ENCODE measurements at regions not wholly inside any gene's neighbourhood (a gene's known extent, or its start where the extent isn't known, plus 50 kb on each side); places are given as distances from the start of the nearest gene placed in this dataset.

DNA sequence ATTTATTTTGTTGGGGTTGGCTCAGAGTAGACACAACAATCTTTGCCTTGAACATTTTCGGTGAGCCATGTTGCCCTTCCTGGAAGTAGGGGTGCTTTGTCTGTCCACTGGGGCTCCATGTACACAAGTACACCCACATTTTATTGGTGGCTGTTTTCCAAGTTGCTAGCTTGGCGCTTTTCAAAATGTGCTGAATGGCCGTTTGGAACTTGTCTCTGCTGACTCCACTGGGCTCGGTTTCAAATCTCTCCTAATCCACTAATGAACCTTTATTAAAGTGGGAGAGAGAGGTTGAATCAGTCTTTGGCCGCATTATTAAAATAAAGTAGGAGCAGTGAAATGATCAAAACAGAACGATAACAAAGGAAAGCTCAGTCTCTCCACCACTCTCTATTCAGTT is 64.6 kb upstream of the TAF11L2 start:
- no peak for ATAC-seq (ENCODE audit: low read depth in 2 of 2)
- H3K4me1 Mint-ChIP-seq, result peaks cover 21 to 39% (median 28%) of the 10 kb centered on the region in 3 donors

DNA sequence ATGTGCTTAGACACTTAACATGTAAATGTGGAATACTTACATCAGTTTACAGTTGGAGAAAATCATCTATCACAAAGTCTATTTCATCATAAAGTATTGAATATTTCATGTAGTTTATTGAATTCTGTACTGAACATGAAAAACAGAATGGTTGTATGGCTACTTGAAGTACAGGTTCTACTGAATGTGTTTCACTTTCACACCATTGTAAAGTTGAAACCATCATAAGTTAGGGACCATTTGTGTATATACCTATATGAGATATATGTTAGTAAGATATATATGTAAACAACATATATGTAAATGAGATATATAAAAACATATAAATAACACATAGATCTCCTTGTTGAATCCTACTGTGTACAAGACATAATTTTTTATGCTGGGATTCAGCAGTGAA is 63.0 kb upstream of the TAF11L2 start:
- H3K27me3 Mint-ChIP-seq, result no peaks in the 10 kb centered on the region
- ATAC-seq (ENCODE audit: low read depth in 2 of 2) (no peak), DNase-seq (no peak)
- H3K9me3 Mint-ChIP-seq, result peaks cover 0 to 7% (median 2%) of the 10 kb centered on the region in 7 donors
- peak overlapping the region in 4 of 8 donors; percentile 6 to 76 (median 26) for H3K4me3 Mint-ChIP-seq
- no peak overlapping the region for H3K27ac Mint-ChIP-seq
- H3K36me3 Mint-ChIP-seq, result peaks cover 0 to 5% of the 10 kb centered on the region in 2 donors
- peaks cover 20 to 39% (median 27%) of the 10 kb centered on the region in 3 donors for H3K4me1 Mint-ChIP-seq

More for the DNA sequence above, 64.6 kb upstream of the TAF11L2 start:
- Mint-ChIP-seq H3K4me3 (no peak overlapping the region), H3K9me3 (peaks cover 0 to 1% (median under 1%) of the 10 kb centered on the region in 7 donors), H3K36me3 (no peaks in the 10 kb centered on the region), H3K27ac (no peak overlapping the region), H3K27me3 (no peaks in the 10 kb centered on the region)
- no peak for DNase-seq

DNA sequence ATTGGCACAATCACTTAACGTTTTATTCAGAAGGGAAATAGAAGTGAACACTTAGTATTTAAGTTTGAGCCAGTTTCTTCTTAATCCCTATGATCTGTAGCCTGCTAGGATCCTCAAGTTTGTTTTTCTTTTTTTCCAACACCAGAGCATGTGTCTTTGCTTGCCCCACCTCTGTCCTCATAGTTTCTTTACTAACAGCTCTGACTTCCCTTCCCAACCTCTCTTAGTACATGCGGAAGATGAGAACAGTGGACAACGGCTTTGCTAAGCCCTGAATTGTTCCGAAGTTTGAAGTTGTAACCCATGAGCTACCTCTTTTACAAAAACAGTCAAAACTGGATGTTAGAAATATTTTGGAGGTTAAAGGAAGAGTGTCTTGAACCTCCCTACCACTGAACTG is 61.7 kb upstream of the TAF11L2 start:
- Mint-ChIP-seq H3K27me3 (no peaks in the 10 kb centered on the region), H3K4me3 (peak overlapping the region; percentile 68 to 89 (median 80)), H3K27ac (peak overlapping the region; percentile 44 to 94 (median 69)), H3K36me3 (peaks cover 8 to 13% of the 10 kb centered on the region in 2 donors), H3K9me3 (peaks cover 1 to 19% (median 5%) of the 10 kb centered on the region in 7 donors), H3K4me1 (peaks cover 20 to 38% (median 27%) of the 10 kb centered on the region in 3 donors)
- peak; percentile 62 to 67 for ATAC-seq (ENCODE audit: low read depth in 2 of 2)
- DNase-seq, result peak; percentile 7

DNA sequence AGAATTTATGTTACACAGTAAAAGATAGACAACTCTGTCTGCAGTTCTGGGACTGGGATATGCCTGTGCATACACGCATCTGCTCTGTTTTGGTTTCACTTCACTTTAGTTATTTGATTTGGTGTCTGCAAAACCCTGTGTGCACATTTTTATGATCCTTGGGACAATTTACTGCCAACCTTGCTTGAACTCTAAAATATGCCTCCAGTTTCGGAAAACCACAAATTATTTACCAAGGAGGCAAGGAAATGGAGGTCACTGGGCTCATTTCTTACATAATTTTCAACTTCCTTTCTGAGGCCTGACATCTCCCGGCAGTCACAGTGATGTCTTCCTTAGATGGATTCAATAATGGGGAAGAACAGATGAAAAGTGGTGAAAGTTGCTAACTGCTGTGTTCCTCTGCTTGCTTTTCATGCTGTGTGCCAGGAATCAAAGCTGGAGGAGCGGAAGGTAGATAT is 61.2 kb upstream of the TAF11L2 start:
- H3K27me3 Mint-ChIP-seq, result no peaks in the 10 kb centered on the region
- ATAC-seq (ENCODE audit: low read depth in 2 of 2) (peak; percentile 84 to 85), DNase-seq (peak; percentile 12)
- H3K9me3 Mint-ChIP-seq, result peaks cover 1 to 19% (median 6%) of the 10 kb centered on the region in 7 donors
- peak overlapping the region; percentile 1 to 94 (median 52) for H3K27ac Mint-ChIP-seq
- H3K4me3 Mint-ChIP-seq, result peak overlapping the region; percentile 68 to 89 (median 80)
- H3K36me3 Mint-ChIP-seq, result peaks cover 8 to 13% of the 10 kb centered on the region in 2 donors
- H3K4me1 Mint-ChIP-seq, result peaks cover 20 to 35% (median 27%) of the 10 kb centered on the region in 3 donors

DNA sequence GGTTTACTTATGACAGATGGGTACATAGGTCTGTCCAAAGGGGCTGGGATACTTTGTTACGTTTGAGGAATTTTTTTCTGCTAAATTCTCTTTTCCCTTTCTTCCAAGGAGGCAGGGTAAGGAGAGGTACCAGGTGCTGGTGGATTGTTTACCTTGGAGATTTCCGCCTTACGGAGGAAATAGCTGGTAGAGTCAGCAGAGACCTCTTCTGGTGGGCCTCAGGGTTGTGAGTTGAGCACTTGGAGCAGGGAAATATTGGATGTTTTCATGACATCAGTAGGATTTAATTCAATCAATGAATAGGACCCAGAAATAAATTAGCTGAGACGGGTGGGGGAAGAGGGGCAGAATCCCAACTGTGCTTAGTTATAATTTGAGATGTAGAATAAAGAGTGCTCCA is 60.0 kb upstream of the TAF11L2 start:
- peak overlapping the region in 1 of 6 donors; percentile 49 for H3K27ac Mint-ChIP-seq
- H3K4me1 Mint-ChIP-seq, result peaks cover 20 to 27% (median 22%) of the 10 kb centered on the region in 3 donors

DNA sequence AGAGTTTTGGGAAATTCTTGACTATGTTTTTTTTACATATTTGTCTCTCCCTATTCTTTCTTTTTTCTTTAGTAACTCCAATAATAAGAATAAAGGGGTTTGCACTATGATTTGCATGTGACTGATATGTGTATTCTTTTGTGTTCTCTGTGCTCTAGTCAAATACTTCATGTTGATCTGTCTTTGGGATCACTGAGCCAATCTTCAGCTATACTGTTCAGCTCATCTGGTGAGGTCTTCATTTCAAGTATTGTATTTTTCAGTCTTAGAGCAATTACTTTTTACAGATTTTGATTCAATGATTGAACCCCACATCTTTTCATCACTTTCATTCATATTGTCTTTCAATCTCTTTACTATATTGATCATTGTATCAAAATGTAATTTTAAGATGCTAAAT is 58.1 kb upstream of the TAF11L2 start:
- DNase-seq (no peak), ATAC-seq (ENCODE audit: low read depth in 2 of 2) (no peak)
- H3K27ac Mint-ChIP-seq, result no peak overlapping the region
- H3K4me1 Mint-ChIP-seq, result peaks cover 20 to 27% (median 22%) of the 10 kb centered on the region in 3 donors
- H3K9me3 Mint-ChIP-seq, result peaks cover 0 to 19% (median 6%) of the 10 kb centered on the region in 7 donors
- H3K36me3 Mint-ChIP-seq, result peaks cover 8 to 13% of the 10 kb centered on the region in 2 donors
- no peaks in the 10 kb centered on the region for H3K27me3 Mint-ChIP-seq
- no peak overlapping the region for H3K4me3 Mint-ChIP-seq

More for the DNA sequence above, 60.0 kb upstream of the TAF11L2 start:
- H3K4me3 Mint-ChIP-seq, result peak overlapping the region in 1 of 8 donors; percentile 5
- DNase-seq (no peak), ATAC-seq (ENCODE audit: low read depth in 2 of 2) (no peak)
- H3K9me3 Mint-ChIP-seq, result peaks cover 0 to 19% (median 6%) of the 10 kb centered on the region in 7 donors
- no peaks in the 10 kb centered on the region for H3K27me3 Mint-ChIP-seq
- peaks cover 8 to 13% of the 10 kb centered on the region in 2 donors for H3K36me3 Mint-ChIP-seq

DNA sequence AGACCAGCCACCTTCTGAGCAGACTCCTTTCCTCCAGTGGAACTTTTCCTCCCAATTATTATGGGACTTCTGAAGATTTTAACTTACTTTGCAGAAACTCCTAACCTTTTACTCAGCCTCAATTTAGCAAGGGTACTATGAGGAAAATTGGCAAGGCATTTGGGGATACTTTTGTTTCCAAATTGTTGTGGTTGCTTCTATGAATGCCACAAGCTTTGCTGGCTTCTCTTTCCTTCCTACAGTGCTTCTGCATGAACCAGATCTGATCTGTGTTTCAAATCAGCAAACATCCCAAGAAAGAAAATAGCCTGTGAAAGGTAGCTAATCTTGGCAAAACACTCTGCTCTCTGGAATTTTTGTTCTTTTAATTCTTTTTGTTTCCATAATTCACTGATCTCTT is 57.3 kb upstream of the TAF11L2 start:
- Mint-ChIP-seq H3K27ac (no peak overlapping the region), H3K4me1 (peaks cover 18 to 22% (median 18%) of the 10 kb centered on the region in 3 donors), H3K9me3 (peaks cover 0 to 19% (median 6%) of the 10 kb centered on the region in 7 donors), H3K4me3 (no peak overlapping the region), H3K27me3 (no peaks in the 10 kb centered on the region), H3K36me3 (peaks cover 8 to 13% of the 10 kb centered on the region in 2 donors)
- no peak for ATAC-seq (ENCODE audit: low read depth in 2 of 2)
- DNase-seq, result no peak

DNA sequence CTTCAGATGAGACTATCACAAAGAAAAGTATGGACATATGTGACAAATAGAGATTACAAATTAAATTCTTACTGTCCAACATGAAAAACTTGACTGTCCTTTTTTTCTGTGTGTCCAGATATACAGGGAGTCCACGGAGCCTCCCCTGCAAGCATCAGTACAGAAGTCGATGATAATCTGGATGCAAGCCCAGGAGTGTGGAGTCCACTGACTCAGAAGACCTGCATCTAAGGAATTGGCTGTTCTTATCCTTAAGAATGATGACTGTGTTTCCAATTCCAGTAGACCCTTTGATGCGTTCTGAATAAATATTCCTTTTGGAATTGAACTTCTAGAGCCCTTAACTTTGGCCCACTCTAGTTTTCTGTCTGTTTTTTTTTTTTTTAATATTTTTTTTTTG is 56.7 kb upstream of the TAF11L2 start:
- no peak for DNase-seq
- Mint-ChIP-seq H3K27me3 (no peaks in the 10 kb centered on the region), H3K4me1 (peaks cover 12 to 16% (median 12%) of the 10 kb centered on the region in 3 donors), H3K4me3 (no peak overlapping the region), H3K27ac (no peak overlapping the region), H3K36me3 (peaks cover 8 to 13% of the 10 kb centered on the region in 2 donors), H3K9me3 (peaks cover 0 to 19% (median 6%) of the 10 kb centered on the region in 7 donors)
- no peak for ATAC-seq (ENCODE audit: low read depth in 2 of 2)

DNA sequence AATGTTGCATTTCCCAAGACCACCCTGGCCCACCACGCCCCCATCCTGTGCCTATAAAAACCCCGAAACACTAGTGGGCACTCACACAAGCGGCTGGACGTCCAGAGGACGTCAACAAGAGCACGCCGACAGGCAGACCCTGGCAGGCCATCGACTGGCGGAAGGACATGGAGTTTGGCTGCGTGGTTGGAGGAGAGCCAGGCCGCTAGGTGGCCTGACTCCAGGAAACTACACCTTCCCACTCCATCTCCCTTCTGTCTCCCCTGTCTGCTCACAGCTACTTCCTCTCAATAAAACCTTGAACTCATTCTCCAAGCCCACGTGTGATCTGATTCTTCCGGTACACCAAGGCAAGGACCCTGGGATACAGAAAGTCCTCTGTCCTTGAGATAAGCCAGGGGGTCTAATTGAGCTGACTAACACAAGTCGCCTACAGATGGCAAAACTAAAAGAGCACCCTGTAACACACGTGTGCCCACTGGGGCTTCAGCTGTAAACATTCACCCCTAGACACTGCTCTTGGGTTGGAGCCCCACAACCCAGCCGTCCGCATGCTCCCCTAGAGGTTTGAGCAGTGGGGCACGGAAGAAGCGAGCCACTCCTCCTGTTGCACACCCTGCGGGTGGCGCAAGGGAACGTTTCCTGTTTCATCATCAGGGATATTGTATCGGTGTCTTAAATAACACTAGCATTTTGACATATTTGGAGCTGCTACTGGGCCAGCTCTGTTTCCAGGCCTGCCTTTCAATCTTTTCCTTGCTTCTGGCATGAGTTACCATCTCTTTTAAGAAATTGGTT is 54.5 kb upstream of the TAF11L2 start:
- Mint-ChIP-seq H3K27me3 (no peaks in the 10 kb centered on the region), H3K4me1 (no peaks in the 10 kb centered on the region), H3K9me3 (peaks cover 0 to 19% (median 6%) of the 10 kb centered on the region in 7 donors), H3K36me3 (peaks cover 8 to 13% of the 10 kb centered on the region in 2 donors), H3K4me3 (no peak overlapping the region), H3K27ac (peak overlapping the region in 1 of 6 donors; percentile 12)
- no peak for DNase-seq
- no peak for ATAC-seq (ENCODE audit: low read depth in 2 of 2)

DNA sequence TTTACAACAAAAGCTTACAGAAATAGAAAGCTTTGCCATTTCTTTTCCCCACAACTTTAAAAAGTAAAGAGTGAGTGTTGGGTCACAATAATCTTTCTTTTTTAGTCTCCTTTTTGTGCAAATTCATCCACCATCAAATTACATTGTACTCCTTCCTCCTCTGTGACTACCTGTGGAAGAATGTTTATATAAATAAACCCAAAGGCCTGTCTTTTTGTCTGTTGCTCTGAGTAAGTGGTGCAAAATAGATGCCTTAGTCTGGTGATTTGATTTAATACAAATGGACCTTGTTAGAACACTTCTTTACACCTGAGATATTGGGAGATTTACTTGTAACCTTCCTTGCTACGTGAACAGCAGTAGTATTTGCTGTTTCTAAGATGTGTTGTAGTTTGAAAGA is 53.5 kb upstream of the TAF11L2 start:
- H3K4me3 Mint-ChIP-seq, result no peak overlapping the region
- H3K36me3 Mint-ChIP-seq, result peaks cover 8 to 21% of the 10 kb centered on the region in 2 donors
- peaks cover 4 to 25% (median 8%) of the 10 kb centered on the region in 7 donors for H3K9me3 Mint-ChIP-seq
- peaks cover 0 to 8% (median 0%) of the 10 kb centered on the region in 3 donors for H3K27me3 Mint-ChIP-seq
- DNase-seq (no peak), ATAC-seq (ENCODE audit: low read depth in 2 of 2) (no peak)
- H3K27ac Mint-ChIP-seq, result peak overlapping the region in 1 of 6 donors; percentile 17
- no peaks in the 10 kb centered on the region for H3K4me1 Mint-ChIP-seq

DNA sequence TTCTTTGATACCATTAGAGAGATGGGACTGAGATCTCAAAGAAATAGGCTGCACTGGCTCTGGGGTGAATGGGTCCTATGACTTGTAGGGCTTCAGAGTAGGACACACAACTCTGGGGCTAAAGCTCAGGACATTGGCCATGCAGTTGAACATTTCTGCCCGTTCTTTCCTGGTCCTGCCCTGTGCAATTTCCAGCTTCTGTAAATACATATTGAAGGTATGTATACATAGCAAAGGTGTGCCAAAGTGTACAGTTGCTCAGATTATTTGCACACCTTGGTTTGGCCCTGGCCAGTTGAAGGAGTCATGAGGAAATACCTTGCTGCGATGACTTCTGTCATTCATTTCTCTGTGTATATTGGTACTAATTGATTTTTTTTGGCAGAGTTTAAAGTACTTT is 52.8 kb upstream of the TAF11L2 start:
- Mint-ChIP-seq H3K36me3 (peaks cover 2 to 21% of the 10 kb centered on the region in 2 donors), H3K27ac (peak overlapping the region in 1 of 6 donors; percentile 54), H3K4me1 (no peaks in the 10 kb centered on the region), H3K4me3 (no peak overlapping the region), H3K9me3 (peaks cover 4 to 20% (median 7%) of the 10 kb centered on the region in 7 donors), H3K27me3 (peaks cover 0 to 9% (median 0%) of the 10 kb centered on the region in 3 donors)
- ATAC-seq (ENCODE audit: low read depth in 2 of 2), result no peak
- no peak for DNase-seq

Measured in naive B cell (primary cell).